ENCODE measurements at regions not wholly inside any gene's neighbourhood (a gene's known extent, or its start where the extent isn't known, plus 50 kb on each side); places are given as distances from the start of the nearest gene placed in this dataset.

- peaks cover 12% of the 10 kb centered on the region for H3K4me1 Mint-ChIP-seq (ENCODE audit: insufficient read depth, unreplicated experiment)
- intact Hi-C loops (cut with micrococcal nuclease) = no loop called here
- no peaks in the 10 kb centered on the region for H3K9me3 Mint-ChIP-seq (ENCODE audit: unreplicated experiment)
- no peak overlapping the region for H3K4me3 Mint-ChIP-seq (ENCODE audit: unreplicated experiment)
- no peak for DNase-seq (ENCODE audit: unreplicated experiment)
- ChIA-PET POLR2A (no interaction called here), CTCF (interaction anchor here (0.6 kb wide), 1 partner anchor 278 kb away, joined by 4 read pairs; no protein-coding TSS in a partner anchor)
- no peaks in the 10 kb centered on the region for H3K36me3 Mint-ChIP-seq (ENCODE audit: insufficient read depth, unreplicated experiment)
- no peak overlapping the region for H3K27ac Mint-ChIP-seq (ENCODE audit: low read depth, unreplicated experiment)
- TF ChIP-seq, protein P1, sequence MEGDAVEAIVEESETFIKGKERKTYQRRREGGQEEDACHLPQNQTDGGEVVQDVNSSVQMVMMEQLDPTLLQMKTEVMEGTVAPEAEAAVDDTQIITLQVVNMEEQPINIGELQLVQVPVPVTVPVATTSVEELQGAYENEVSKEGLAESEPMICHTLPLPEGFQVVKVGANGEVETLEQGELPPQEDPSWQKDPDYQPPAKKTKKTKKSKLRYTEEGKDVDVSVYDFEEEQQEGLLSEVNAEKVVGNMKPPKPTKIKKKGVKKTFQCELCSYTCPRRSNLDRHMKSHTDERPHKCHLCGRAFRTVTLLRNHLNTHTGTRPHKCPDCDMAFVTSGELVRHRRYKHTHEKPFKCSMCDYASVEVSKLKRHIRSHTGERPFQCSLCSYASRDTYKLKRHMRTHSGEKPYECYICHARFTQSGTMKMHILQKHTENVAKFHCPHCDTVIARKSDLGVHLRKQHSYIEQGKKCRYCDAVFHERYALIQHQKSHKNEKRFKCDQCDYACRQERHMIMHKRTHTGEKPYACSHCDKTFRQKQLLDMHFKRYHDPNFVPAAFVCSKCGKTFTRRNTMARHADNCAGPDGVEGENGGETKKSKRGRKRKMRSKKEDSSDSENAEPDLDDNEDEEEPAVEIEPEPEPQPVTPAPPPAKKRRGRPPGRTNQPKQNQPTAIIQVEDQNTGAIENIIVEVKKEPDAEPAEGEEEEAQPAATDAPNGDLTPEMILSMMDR (IDR thresholded peaks at IDR 0.05; ENCODE audit: unreplicated experiment) = no peak
- no TSS peak for BruUV-seq (replicated peaks)
- no peaks in the 10 kb centered on the region for H3K27me3 Mint-ChIP-seq (ENCODE audit: insufficient read depth, unreplicated experiment)
Observed at GRCh38 chr3:72353236-72354128, 494.8 kb downstream of the SHQ1 start.

DNA sequence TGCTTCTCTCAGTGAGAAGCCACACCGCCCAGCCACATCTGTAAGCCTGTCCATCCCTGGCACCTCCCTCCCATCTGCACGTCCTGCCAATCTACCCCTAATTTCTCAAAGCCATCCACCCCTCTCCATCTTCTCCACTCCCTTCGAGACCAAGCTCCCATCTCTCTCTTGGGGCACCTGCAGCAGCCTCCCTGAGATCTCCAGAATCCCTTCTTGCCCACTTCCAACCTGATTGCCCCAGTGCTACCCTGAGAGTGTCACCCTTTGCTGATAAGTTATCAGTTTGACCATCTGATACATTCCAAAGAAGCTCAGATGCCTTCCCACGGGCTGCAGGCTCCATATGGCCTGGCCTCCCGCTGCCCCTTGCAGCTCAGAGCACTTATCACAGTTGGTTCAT, 496.1 kb downstream of the SHQ1 start:
- Mint-ChIP-seq H3K36me3 (ENCODE audit: insufficient read depth, unreplicated experiment) (no peaks in the 10 kb centered on the region), H3K27me3 (ENCODE audit: insufficient read depth, unreplicated experiment) (no peaks in the 10 kb centered on the region), H3K9me3 (ENCODE audit: unreplicated experiment) (no peaks in the 10 kb centered on the region), H3K4me3 (ENCODE audit: unreplicated experiment) (no peak overlapping the region), H3K27ac (ENCODE audit: low read depth, unreplicated experiment) (no peak overlapping the region), H3K4me1 (ENCODE audit: insufficient read depth, unreplicated experiment) (peaks cover 19% of the 10 kb centered on the region)
- intact Hi-C loops (cut with micrococcal nuclease) = no loop called here
- DNase-seq (ENCODE audit: unreplicated experiment) = no peak
- no TSS peak for BruUV-seq (replicated peaks)
- TF ChIP-seq, protein P1 (IDR thresholded peaks at IDR 0.05; ENCODE audit: unreplicated experiment) = no peak
- ChIA-PET POLR2A (no interaction called here), CTCF (interaction anchor here (0.6 to 0.8 kb wide), 5 partner anchors 15 to 645 kb away, joined by 3 to 6 read pairs (median 4); no protein-coding TSS in a partner anchor)

GRCh38 chr3:72351536-72351935, 496.7 kb downstream of the SHQ1 start:
- Mint-ChIP-seq H3K27ac (ENCODE audit: low read depth, unreplicated experiment) (no peak overlapping the region), H3K36me3 (ENCODE audit: insufficient read depth, unreplicated experiment) (no peaks in the 10 kb centered on the region), H3K4me1 (ENCODE audit: insufficient read depth, unreplicated experiment) (peaks cover 24% of the 10 kb centered on the region), H3K9me3 (ENCODE audit: unreplicated experiment) (no peaks in the 10 kb centered on the region), H3K27me3 (ENCODE audit: insufficient read depth, unreplicated experiment) (no peaks in the 10 kb centered on the region), H3K4me3 (ENCODE audit: unreplicated experiment) (no peak overlapping the region)
- no TSS peak for BruUV-seq (replicated peaks)
- intact Hi-C loops (cut with micrococcal nuclease) = no loop called here
- TF ChIP-seq, protein P1 (IDR thresholded peaks at IDR 0.05; ENCODE audit: unreplicated experiment) = no peak
- ChIA-PET CTCF (interaction anchor here (0.5 to 0.6 kb wide), 3 partner anchors 15 to 339 kb away, joined by 3 read pairs; no protein-coding TSS in a partner anchor), POLR2A (interaction anchor here (1.5 kb wide), 1 partner anchor 14 kb away, joined by 3 read pairs; no protein-coding TSS in a partner anchor)
- no peak for DNase-seq (ENCODE audit: unreplicated experiment)

DNA sequence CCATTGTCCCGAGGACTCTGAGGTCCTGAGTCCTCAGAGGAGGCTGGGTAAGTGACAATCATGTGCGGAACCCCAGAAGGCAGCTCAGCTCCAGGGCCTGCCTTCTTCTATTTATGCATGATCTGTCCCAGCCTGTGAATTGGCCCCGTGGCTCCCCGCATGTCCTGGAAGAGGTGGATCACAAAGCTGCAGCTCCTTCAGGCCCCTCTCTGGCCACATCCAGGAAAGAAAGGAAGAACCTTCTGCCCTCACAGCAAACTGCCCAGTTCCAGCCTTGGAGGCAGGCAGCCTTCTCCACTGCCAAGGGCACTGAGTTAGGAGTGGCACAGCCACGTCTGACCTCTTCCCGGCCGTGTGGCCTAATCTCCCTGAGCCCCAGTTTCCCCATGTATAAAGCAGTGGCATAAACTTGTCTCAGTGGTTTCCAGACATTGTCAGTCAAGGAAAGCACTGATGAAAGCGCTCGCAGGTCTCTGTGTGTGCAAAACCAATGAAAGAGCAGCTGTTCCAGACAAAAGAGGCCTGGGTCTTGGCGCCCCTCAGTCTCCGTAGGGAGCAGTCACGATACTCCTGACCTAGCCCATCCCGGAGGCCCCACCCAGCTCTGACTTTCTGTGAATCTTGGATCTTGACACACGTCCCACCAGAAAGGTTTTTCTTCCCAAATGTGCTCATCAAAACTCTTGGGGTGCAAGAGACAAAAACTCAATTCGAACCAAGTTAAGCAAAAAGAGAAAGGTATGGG, 497.3 kb downstream of the SHQ1 start:
- Mint-ChIP-seq H3K27ac (ENCODE audit: low read depth, unreplicated experiment) (no peak overlapping the region), H3K27me3 (ENCODE audit: insufficient read depth, unreplicated experiment) (no peaks in the 10 kb centered on the region), H3K4me3 (ENCODE audit: unreplicated experiment) (no peak overlapping the region), H3K4me1 (ENCODE audit: insufficient read depth, unreplicated experiment) (peaks cover 25% of the 10 kb centered on the region), H3K9me3 (ENCODE audit: unreplicated experiment) (no peaks in the 10 kb centered on the region), H3K36me3 (ENCODE audit: insufficient read depth, unreplicated experiment) (no peaks in the 10 kb centered on the region)
- ChIA-PET POLR2A (interaction anchor here (0.6 to 1.5 kb wide), 2 partner anchors 15 to 573 kb away, joined by 3 read pairs; no protein-coding TSS in a partner anchor), CTCF (interaction anchor here (0.5 to 0.6 kb wide), 2 partner anchors 38 to 340 kb away, joined by 3 read pairs; no protein-coding TSS in a partner anchor)
- no TSS peak for BruUV-seq (replicated peaks)
- TF ChIP-seq, protein P1 (IDR thresholded peaks at IDR 0.05; ENCODE audit: unreplicated experiment) = no peak
- intact Hi-C loops (cut with micrococcal nuclease) = no loop called here
- no peak for DNase-seq (ENCODE audit: unreplicated experiment)

Data from MCF 10A (cell line).